HG02885 (cell line): ENCODE measurements at regions not wholly inside any gene's neighbourhood (a gene's known extent, or its start where the extent isn't known, plus 50 kb on each side); places are given as distances from the start of the nearest gene placed in this dataset.
A peak's percentile ranks its signal among the peaks of the same experiment; 100 is the strongest.
"Not testable (repeated sequence)": the region's sequence is repeated elsewhere in the genome, so short reads cannot be mapped to it uniquely, and the experiment has no call there.

ENCODE experiments used
- ATAC-seq: cut with Tn5 transposase; IDR thresholded peaks from one replicate; pipeline ENCODE4 v1.9.1; 2021; ENCODE audit warnings: mild to moderate bottlenecking; ENCODE audit not compliant: unreplicated experiment, poor library complexity

DNA sequence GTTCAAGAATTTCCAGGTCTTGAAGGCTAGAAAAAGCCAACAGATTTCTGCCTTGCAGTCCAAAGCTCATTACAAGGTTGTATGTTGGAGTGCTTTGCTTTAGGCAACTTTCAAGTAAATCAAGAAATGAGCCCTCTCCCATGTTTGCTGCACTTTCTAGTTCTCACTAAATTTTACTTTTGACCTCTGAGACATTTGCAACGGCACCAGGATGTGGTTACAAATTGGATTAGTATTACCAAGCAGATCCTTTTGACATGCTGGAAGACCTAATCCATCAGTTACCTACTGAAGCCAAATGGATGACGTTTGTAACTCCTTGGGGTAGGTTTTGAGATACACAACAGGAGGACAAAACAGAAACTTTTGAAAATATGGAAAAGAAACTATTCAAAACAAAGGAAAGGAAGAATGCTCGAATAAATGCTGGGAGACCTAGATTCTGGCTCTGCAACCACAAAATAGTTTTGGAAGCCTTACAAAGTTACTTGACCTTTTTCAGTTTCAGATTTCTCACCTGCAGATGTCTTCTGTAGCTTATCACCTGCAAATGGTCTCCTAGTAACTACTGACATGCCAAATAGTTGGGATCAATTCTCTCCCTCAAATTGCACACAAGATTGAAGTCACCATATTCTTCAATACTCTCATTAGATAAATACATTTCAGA, 251.7 kb upstream of the ADGRL2 start:
- peak; percentile 59 for ATAC-seq

DNA sequence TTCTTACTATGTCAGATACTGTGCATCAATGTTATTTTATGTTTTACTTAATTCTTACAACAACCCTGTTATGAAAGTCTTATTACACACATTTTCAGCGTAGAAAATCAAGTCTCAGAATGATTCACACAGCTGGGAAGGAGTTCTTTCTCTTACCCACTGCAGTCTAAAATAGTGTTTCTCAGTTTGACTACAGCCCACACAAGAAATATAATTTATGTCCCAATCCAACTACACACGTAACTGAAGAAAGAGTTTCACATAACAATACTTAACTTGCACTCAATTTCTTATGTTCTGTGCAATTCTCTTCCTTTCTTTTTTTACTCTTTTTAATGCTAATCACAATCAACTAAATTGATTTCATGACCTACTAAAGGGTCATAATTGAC, 252.8 kb upstream of the ADGRL2 start:
- peak; percentile 78 for ATAC-seq

DNA sequence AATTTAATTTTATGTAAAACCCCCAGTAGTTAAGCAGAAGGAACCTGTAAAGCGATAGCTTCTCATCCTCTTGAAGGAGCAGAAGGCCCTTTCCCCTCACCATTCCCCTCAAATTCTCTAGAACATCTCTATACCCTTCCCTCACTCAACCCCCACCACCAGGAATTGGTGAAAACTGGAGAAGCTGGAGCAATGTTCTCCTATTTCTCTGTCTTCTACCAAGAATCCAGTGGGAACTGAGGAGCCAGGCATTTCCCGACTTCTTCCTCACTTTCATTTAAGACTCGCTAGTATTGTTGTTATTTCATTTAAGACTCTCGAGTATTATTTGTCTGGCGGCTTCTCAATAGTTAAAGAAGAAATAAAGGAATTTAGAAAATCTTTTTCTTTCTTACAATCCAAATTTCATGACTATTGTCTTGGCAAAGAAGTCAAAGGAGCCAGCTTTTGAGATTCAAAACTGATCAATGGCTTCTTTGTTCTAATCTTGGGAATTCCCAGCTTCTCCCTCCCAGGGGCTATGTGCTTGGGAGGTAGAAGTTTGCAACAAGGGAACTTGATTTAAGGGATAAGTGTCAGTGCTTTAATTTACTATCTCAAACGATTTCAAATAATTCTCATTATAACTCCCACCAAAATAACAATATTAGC, 253.3 kb upstream of the ADGRL2 start:
- no peak for ATAC-seq

DNA sequence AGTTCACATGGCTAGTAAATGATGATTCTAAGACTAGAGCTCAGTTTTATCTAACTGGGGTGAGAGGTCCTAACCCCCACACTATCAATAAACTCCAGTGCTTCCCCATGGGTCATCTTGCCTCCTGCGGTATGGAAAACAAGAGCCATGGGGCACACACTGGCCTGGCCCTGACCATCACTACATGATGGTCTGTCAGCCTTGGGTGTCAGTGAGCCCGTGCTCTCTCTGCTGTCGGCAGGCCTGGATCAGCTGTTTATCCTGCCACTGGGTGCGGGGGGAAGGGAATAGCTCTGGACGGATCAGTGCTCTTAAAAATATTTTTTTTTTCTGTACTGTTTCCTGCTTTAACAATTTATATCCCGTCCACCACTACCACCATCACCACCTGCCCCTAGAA, 255.0 kb upstream of the ADGRL2 start:
- ATAC-seq: no peak

DNA sequence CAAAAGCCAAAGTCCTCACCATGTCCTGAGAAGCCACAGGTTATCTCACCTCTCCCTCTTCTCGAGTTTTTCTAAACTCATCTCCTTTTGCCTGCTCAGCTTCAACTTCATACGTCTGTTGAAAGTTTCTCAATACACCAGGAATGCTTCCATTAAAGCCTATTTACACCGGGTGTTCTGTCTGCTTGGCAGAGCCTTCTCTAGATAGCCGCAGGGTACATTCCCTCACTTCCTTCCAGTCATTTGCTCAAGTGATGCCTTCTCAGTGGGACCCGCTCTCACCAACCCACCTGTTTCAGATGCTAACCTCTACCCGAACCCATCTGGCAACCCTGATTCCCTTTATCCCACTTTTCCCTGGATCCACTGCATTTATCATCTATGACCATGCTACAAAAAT, 257.0 kb upstream of the ADGRL2 start:
- no peak for ATAC-seq

DNA sequence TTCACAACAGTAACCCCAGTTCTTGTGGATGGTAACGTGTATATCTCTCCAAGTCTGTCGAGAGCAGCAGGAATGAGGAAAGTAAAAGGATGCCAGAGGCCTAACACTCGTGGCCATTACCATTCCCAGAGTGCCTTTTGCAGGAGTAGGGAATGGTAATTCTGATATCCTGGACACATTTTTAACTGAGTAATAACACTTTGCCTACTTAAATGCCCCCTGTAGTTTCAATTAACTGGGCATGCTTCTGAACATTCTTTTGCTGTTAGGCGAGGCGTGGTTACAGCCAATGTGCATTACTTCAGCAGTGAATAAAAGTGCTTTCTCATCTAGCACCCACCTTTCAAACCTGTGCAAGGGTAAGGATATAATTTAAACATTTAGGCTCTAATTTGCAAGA, 258.5 kb upstream of the ADGRL2 start:
- ATAC-seq: no peak

DNA sequence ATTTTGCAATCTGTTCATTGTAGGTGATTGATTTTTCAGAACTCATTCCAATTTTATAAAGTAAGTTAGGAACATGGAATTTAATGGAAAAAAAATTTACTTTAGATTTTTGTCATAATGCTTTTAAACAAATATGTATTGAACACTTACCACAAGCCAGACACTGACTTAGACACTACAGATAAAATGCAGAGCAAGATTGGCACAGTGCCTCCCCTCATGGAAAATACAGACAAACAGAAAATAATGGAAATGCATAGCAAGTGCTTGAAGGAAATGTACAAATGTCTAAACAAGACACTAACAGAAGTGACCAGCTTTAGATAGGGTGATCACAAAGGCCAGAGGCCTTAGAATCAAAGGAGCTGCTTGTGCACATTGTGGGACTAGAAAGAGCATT, 260.5 kb upstream of the ADGRL2 start:
- no peak for ATAC-seq

DNA sequence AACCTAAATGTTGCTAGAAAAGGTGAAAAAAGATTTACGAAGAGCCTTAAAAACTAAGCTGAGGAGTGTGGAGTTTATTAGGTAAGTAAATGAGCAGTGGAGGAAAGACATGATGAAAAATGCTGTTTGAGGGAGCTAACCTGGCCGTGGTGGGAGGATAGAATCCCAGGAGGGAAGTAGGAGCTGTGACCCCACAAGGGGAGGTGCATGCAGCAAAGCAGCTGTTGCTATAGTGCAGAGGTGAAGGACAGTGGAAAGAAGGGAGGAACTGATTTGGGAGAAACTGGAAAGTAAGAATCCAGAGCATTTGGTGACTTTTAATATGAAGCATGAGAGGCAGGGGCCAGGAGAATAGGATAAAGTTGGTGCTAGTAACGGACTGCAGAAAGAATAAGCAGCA, 271.7 kb upstream of the ADGRL2 start:
- no peak for ATAC-seq

DNA sequence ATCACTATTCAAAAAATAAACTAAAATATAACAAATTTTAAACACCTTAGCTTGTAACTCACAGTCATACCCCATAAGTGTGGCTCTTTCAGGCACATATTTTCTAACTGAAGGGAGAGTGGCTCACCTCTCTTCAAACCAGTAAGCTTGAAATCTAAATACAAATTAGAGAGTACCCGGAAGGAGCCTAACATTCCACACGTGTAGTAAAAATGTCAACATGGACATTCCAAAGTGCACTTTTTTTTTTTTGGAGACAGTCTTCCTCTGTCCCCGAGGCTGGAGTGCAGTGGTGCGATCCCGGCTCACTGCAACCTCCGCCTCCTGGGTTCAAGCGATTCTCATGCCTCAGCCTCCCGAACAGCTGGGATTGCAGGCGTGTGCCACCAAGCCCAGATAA, 275.6 kb upstream of the ADGRL2 start:
- no peak for ATAC-seq

DNA sequence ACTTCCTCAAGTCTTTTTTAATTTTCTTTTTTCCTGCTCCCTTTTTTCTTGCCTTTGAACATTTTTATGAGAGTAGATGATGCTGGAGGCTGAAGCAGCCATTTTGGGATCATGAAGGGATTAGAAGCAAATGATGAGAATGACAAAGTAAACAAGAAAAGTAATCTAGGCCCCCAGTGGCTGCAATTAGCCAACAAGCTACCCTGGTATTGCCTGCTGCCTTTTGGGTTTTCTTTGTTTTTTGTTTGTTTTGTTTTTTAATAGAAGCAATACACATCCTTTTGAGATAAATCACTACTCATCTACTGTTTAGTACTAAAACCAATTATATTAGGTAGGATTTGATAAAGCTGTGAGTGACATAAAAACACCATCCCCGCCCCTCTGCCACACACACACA, 280.7 kb upstream of the ADGRL2 start:
- no peak for ATAC-seq

DNA sequence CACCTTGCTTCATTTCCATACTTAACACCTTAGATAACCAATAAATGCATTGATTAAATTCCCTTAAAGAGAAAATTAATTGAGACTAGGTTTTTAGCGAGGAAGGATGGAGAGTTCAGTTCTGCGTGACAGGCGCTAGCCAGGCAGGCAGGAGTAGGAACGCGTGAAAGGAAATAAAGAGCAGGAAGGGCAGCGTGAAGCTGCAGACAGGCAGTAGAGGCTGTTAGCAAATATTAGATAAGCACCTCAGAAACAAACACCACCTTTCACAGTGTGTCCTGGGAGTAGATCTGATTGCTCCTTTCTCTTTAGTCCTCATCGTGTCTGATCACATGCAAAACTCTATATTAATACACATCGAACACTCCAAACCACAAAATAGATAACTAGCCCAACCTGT, 282.7 kb upstream of the ADGRL2 start:
- ATAC-seq: no peak

DNA sequence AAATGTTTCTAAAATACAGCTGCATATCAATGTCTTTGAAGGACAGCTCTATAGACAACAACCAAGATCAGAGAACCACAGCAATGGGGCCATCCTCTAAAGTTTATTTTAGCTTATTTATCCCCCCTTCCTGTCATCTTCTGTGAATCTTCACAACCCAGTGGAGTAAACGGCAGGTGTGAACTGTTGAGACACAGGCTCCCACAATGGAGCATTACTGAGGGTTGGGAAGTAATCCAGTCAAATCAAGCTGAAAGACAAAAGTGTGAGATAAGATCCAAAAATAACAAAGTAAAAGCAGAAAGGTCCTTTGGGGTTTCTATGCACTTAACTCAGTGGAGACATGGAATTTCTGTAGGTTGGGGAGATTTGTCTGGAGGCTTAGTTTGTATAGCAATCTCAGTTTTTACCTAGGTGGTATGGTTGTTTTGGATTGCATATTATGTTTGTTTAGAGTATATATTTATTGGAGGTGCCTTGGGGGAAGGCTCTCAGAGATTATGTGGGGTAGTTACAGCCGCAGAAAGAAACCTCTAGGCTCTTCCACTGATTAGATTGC, 286.9 kb upstream of the ADGRL2 start:
- ATAC-seq: no peak

DNA sequence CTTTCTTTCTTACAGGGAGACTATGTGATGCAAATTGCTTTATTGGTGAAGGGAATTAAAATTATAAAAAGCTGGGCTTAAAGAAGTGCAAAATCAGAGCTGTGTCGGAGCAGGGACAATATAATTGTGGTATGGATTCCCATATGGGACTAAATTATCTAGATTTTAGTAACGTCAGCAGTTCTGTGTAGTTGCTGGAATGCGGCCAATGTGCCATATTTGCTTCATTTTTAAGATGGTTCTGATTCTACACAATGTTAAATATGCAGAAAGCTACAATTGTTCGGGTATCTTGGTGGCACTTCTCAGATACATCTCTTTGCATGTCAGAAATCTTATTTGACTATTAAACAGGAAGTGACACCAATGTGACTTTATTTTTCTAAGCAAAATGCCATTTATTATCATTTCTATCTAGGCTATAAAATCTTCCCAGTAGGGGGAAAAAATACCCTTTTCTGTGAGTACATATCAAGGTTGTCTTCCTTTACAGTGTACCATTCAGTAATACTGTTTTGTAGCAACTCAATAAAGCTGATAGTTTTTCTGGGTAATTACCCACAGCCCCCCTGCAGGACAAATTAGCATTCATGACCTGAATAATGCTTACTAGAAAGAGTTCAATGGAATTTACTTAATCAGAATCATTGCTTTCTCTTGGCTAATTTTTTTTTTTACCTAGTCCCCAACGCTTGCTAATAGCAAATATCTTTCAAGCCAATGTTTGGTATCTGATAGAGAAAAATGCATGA, 288.3 kb upstream of the ADGRL2 start:
- ATAC-seq: no peak

DNA sequence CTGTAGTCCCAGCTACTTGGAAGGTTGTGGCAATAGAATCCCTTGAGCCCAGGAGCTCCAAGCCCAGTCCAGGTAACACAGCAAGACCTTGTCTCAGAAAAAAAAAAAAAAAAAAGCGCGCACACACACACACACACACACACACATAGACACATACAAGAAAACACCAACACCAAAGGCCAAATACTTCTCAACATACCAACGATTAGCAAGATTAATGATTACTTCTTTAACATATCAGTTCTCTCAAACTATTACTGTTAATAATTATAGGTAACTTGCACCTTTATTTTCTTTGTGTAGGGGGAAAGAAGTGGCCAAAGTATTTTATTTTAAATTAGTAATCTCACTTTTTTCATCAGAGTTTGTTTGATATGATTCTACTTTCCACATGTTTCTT, 289.5 kb upstream of the ADGRL2 start:
- ATAC-seq: no peak

DNA sequence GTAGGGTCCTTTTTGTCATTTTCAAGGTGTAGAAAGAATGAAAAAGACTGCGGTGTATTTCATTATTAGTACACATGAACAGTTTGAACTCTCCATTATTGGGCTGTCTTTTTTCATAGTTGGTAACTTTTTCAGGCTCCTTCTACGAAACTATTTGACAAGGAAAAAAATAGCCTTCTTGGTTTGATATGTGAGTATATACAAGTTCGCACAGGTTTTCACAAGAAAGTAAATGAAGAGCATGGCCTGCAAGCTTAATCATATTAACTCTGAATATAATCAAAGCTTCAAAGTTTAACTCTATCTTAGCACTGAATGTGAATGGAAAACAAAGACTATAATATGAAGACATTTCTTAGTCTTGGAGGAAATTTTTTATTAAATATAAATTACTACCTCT, 290.0 kb upstream of the ADGRL2 start:
- ATAC-seq: no peak

DNA sequence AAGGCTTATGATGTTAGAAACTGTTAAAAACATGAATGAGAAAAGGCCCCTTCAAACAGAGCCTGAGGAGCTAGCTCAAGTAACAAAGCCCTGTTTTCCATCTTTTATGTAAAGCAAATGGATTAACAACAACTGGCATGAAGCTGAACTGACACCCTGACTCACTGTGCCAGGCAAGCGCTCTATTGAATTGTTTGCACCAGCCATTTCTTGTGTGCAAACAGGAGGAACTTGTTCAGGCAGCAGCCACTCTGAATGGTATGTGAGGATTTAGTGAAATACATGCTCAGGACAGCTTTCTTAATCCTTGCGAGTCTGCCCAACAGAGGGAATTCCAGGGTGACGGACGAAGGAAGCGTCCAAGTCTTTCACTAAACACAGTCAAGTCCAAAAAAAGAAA, 291.1 kb upstream of the ADGRL2 start:
- ATAC-seq: no peak

DNA sequence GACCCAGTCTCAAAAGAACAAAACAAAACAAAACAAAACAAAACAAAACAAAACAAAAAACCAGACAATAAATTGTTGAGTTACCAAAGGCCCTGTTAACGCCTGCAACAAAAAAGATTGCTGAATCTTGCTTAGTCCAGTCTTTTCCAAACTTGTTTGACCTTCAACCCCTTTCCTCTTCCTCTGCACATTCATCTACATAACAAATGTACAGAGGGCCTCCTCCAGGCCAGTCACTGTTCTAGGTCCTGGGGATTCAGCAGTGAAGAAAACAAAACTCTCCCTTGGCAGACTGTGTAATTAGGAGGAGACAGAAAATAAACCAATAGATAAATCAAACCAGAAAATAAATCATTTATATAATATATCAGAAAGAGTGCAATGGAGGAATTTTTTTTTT, 294.0 kb upstream of the ADGRL2 start:
- ATAC-seq: no peak

DNA sequence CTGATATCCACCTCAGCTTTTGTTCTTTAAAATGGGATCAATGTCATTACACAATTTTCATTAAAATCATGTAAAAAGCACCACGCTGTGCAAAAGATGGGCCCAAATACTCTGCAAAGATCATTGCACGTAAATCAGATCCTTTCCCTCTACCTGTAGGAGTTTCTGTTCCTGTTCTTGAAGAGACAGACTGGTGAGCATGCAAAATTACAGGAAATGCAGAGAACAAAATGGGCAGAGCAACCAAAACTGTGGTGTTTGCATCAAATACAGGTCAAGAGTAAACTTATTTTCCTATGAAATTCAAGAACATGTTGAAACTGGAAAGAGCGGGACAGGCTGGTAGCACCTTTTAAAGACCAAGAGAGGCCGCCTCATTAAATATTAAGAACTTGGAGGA, 294.9 kb upstream of the ADGRL2 start:
- ATAC-seq: peak; percentile 99

DNA sequence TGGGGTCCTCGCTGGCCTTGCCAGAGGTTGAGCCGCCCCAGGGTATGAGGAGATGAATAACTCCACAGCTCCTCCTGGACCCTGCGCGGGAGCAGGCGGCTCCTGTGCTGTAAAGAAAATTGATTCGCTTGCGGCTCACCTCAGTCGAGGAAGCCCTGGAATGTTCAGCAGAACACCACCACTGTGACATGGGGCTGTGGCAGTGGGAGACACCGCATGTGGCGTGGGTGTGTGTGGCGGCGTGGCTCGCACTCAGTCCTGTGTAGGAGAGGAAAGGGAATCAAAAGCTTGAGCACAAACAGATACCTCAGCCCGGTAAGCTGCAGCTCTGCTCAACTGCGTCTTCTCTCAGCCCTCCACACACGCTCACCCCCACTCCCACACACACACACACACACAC, 295.9 kb upstream of the ADGRL2 start:
- ATAC-seq: not testable (repeated sequence)

DNA sequence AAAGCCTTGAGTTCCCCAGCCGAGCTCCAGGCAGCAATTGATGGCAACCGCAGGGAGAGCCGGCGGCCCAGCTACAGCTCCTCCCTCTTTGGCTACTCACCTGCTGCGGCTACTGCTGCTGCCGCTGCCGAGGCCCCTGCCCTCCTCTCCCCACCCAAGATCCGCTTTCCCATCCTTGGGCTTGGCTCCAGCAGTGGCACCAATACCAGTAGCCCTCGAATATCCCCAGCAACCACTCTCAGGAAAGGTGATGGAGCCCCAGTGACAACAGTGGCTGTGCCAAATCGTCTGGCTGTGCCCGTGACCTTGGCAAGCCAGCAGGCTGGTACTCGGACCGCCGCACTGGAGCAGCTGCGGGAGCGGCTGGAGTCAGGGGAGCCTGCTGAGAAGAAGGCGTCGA, 298.0 kb upstream of the ADGRL2 start:
- ATAC-seq: not testable (repeated sequence)

DNA sequence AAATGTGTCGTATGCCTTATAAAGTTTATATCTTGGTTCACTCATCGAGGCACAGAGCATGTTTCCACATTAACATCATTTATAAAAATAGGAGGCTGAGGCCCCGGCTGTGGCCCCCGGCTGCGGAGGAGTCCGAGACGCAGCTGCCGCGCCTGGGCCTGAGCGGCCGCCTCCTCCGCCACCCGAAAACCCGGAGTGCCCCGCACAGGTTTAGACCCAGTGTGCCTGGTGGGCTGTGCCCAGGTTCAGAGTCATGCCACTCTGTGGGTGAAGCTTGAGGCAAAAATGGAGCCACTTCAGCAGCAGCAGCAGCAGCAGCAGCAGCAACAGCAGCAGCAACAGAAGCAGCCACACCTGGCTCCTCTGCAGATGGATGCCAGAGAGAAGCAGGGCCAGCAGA, 299.2 kb upstream of the ADGRL2 start:
- ATAC-seq: not testable (repeated sequence)
